Stimulated activated CD4-positive, alpha-beta T cell treated with anti-CD3 and anti-CD28 coated beads, TNF-alpha, amount 100 ng/mL, for 4 hours (primary cell): ENCODE measurements at regions not wholly inside any gene's neighbourhood (a gene's known extent, or its start where the extent isn't known, plus 50 kb on each side); places are given as distances from the start of the nearest gene placed in this dataset.

Source experiments
- DNase-seq, 3 experiments: peaks; one replicate each; pipeline ENCODE4 v3.0.0-alpha.2; 2020; ENCODE audit warnings: low read depth in 3 of 3

GRCh38 chr4:130335417-130336194 lies 1239.7 kb downstream of the C4orf33 start:
- DNase-seq, result no peak

GRCh38 chr4:130336585-130337217 lies 1240.7 kb downstream of the C4orf33 start:
- no peak for DNase-seq

- no peak for DNase-seq
These were observed 1242.9 kb downstream of the C4orf33 start for GRCh38 chr4:130338851-130339250.

GRCh38 chr4:130349745-130350144 lies 1253.8 kb downstream of the C4orf33 start:
- DNase-seq, result no peak

- DNase-seq, result no peak
These were observed 1260.9 kb downstream of the C4orf33 start for GRCh38 chr4:130356873-130357272.

- DNase-seq, result no peak
These were observed 1263.6 kb downstream of the C4orf33 start for GRCh38 chr4:130359542-130359941.

GRCh38 chr4:130361616-130362015 lies 1265.7 kb downstream of the C4orf33 start:
- DNase-seq, result no peak

GRCh38 chr4:130368668-130369067 lies 1272.7 kb downstream of the C4orf33 start:
- no peak for DNase-seq

GRCh38 chr4:130393231-130393630 lies 1297.3 kb downstream of the C4orf33 start:
- DNase-seq, result no peak

GRCh38 chr4:130393642-130394041 lies 1297.7 kb downstream of the C4orf33 start:
- no peak for DNase-seq

GRCh38 chr4:130395871-130396270 lies 1299.9 kb downstream of the C4orf33 start:
- no peak for DNase-seq

GRCh38 chr4:130403221-130403620 lies 1307.3 kb downstream of the C4orf33 start:
- DNase-seq, result no peak

GRCh38 chr4:130416228-130416627 lies 1320.3 kb downstream of the C4orf33 start:
- no peak for DNase-seq

- no peak for DNase-seq
These were observed 1323.4 kb downstream of the C4orf33 start for GRCh38 chr4:130419211-130419975.

- DNase-seq, result no peak
These were observed 1326.3 kb downstream of the C4orf33 start for GRCh38 chr4:130422261-130422660.

GRCh38 chr4:130424211-130424610 lies 1328.3 kb downstream of the C4orf33 start:
- DNase-seq, result no peak

- DNase-seq, result no peak
These were observed 1336.3 kb downstream of the C4orf33 start for GRCh38 chr4:130432289-130432688.

- no peak for DNase-seq
These were observed 1353.8 kb downstream of the C4orf33 start for GRCh38 chr4:130449741-130450140.

- DNase-seq, result no peak
These were observed 1372.4 kb downstream of the C4orf33 start for GRCh38 chr4:130468340-130468739.

GRCh38 chr4:130478406-130478805 lies 1382.5 kb downstream of the C4orf33 start:
- DNase-seq, result no peak

GRCh38 chr4:130479020-130479419 lies 1383.1 kb downstream of the C4orf33 start:
- DNase-seq, result no peak

GRCh38 chr4:130479674-130480073 lies 1383.7 kb downstream of the C4orf33 start:
- DNase-seq, result no peak

- DNase-seq, result no peak
These were observed 1388.9 kb downstream of the C4orf33 start for GRCh38 chr4:130484826-130485225.
